ENCODE measurements at regions not wholly inside any gene's neighbourhood (a gene's known extent, or its start where the extent isn't known, plus 50 kb on each side); places are given as distances from the start of the nearest gene placed in this dataset.

GRCh38 chr22:47808886-47809620, 1046.6 kb downstream of the TBC1D22A start:
- no peak for TF ChIP-seq SPI1 (IDR thresholded peaks at IDR 0.05; ENCODE audit: borderline replicate concordance, low read depth)
- Histone ChIP-seq H3K27me3 (ENCODE audit: insufficient read depth, poor library complexity, severe bottlenecking) (no peaks in the 10 kb centered on the region), H3K4me3 (replicated peaks; ENCODE audit: insufficient read depth, low read length) (no peak overlapping the region), H3K27ac (replicated peaks) (no peak overlapping the region)
- DNase-seq (ENCODE audit: low read depth in 1 of 2, low spot score in 1 of 2): no peak

- Histone ChIP-seq H3K27ac (replicated peaks) (no peak overlapping the region), H3K4me3 (replicated peaks; ENCODE audit: insufficient read depth, low read length) (no peak overlapping the region), H3K27me3 (ENCODE audit: insufficient read depth, poor library complexity, severe bottlenecking) (no peaks in the 10 kb centered on the region)
- DNase-seq (ENCODE audit: low read depth in 1 of 2, low spot score in 1 of 2): no peak
- no peak for TF ChIP-seq CTCF (IDR thresholded peaks at IDR 0.05; ENCODE audit: insufficient read depth, low read length)
- no peak for TF ChIP-seq REST (IDR thresholded peaks at IDR 0.05; ENCODE audit: insufficient replicate concordance, low read depth)
- no peak for TF ChIP-seq GABPA (IDR thresholded peaks at IDR 0.05; ENCODE audit: low read depth)
- TF ChIP-seq SPI1 (IDR thresholded peaks at IDR 0.05; ENCODE audit: borderline replicate concordance, low read depth): no peak
- TF ChIP-seq POLR2AphosphoS5 (IDR thresholded peaks at IDR 0.05; ENCODE audit: low read depth): no peak
These were observed 1045.8 kb downstream of the TBC1D22A start for GRCh38 chr22:47808236-47808635.

GRCh38 chr22:47807506-47807905, 1045.1 kb downstream of the TBC1D22A start:
- no peak overlapping the region for H3K27ac ChIP-seq (replicated peaks)
- DNase-seq (ENCODE audit: low read depth in 1 of 2, low spot score in 1 of 2): no peak
- no peaks in the 10 kb centered on the region for H3K27me3 ChIP-seq (ENCODE audit: insufficient read depth, poor library complexity, severe bottlenecking)
- no peak for TF ChIP-seq REST (IDR thresholded peaks at IDR 0.05; ENCODE audit: insufficient replicate concordance, low read depth)
- TF ChIP-seq GABPA (IDR thresholded peaks at IDR 0.05; ENCODE audit: low read depth): no peak
- TF ChIP-seq CTCF (IDR thresholded peaks at IDR 0.05; ENCODE audit: insufficient read depth, low read length): no peak
- TF ChIP-seq SPI1 (IDR thresholded peaks at IDR 0.05; ENCODE audit: borderline replicate concordance, low read depth): no peak
- TF ChIP-seq POLR2AphosphoS5 (IDR thresholded peaks at IDR 0.05; ENCODE audit: low read depth): no peak
- no peak overlapping the region for H3K4me3 ChIP-seq (replicated peaks; ENCODE audit: insufficient read depth, low read length)

GRCh38 chr22:47806894-47807293, 1044.4 kb downstream of the TBC1D22A start:
- DNase-seq (ENCODE audit: low read depth in 1 of 2, low spot score in 1 of 2): no peak
- no peak for TF ChIP-seq CTCF (IDR thresholded peaks at IDR 0.05; ENCODE audit: insufficient read depth, low read length)
- no peak for TF ChIP-seq SPI1 (IDR thresholded peaks at IDR 0.05; ENCODE audit: borderline replicate concordance, low read depth)
- no peak for TF ChIP-seq GABPA (IDR thresholded peaks at IDR 0.05; ENCODE audit: low read depth)
- TF ChIP-seq POLR2AphosphoS5 (IDR thresholded peaks at IDR 0.05; ENCODE audit: low read depth): no peak
- TF ChIP-seq REST (IDR thresholded peaks at IDR 0.05; ENCODE audit: insufficient replicate concordance, low read depth): no peak
- Histone ChIP-seq H3K4me3 (replicated peaks; ENCODE audit: insufficient read depth, low read length) (no peak overlapping the region), H3K27me3 (ENCODE audit: insufficient read depth, poor library complexity, severe bottlenecking) (no peaks in the 10 kb centered on the region), H3K27ac (replicated peaks) (no peak overlapping the region)

All from HL-60 (cell line).